A673 (cell line): ENCODE measurements at regions not wholly inside any gene's neighbourhood (a gene's known extent, or its start where the extent isn't known, plus 50 kb on each side); places are given as distances from the start of the nearest gene placed in this dataset.
"Not testable (repeated sequence)": the region's sequence is repeated elsewhere in the genome, so short reads cannot be mapped to it uniquely, and the experiment has no call there.

Experiments
- CTCF ChIP-seq: fragments of 300-800, 200-600 bp; sonication (generic); conservative IDR thresholded peaks from 2 replicates; pipeline ENCODE4 v1.5.1; 2017; ENCODE audit warnings: low read depth, mild to moderate bottlenecking, antibody characterized with exemption, low read length, moderate library complexity, mixed read lengths
- EZH2 ChIP-seq: fragments of 200-600 bp; sonication (generic); IDR thresholded peaks from 2 replicates; pipeline ENCODE4 v1.6.1; 2017; ENCODE audit warnings: borderline replicate concordance, low read depth, mild to moderate bottlenecking, mixed read lengths, antibody characterized with exemption, low read length; ENCODE audit not compliant: poor library complexity, severe bottlenecking

- not testable (repeated sequence) for TF ChIP-seq CTCF, EZH2
Measured at GRCh38 chr15:49732109-49732508, 111.3 kb downstream of the DTWD1 start.
